EH (cell line): ENCODE measurements at regions not wholly inside any gene's neighbourhood (a gene's known extent, or its start where the extent isn't known, plus 50 kb on each side); places are given as distances from the start of the nearest gene placed in this dataset.

Experiments used
- DNase-seq: peaks from one replicate; pipeline ENCODE4 v3.0.0-alpha.2; 2015; ENCODE audit warnings: low read depth

DNA sequence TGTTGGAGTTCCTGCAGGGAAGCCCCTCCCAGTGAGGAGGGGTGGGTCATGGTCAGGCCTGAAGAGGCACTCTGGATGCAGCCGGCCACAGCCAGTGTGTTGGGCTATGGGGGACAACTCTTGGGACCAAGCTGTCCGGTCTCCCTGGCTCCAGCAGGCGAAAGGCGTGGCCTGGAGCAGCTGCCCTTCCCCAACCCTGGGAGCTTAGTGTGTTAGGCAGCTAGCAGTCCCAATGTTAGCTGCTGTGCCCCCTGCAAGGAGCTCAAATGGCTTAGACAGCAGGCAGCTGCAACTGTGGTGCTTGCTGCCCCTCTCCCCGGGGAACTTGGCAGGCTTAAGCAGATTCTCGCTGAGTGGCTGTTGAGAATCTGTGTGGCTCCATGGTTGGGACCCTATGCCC is 67.5 kb upstream of the ACTBL2 start:
- no peak for DNase-seq

DNA sequence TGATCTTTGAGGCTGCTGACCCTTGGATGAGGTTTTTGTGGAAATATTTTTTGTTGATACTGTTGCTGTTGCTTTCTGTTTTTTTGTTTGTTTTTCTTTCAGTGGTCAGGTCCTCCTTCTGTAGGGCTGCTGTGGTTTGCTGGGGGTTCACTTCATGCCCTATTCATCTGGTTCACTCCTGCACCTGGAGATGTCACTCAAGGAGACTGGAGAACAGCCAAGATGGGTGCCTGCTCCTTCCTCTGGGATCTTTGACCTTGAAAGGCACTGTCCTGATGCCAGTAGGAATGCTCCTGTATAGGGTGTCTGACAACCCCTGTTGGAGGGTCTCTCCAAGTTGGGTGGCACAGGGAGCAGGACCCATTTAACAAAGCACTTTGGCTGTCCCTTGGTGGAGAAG is 67.0 kb upstream of the ACTBL2 start:
- no peak for DNase-seq

DNA sequence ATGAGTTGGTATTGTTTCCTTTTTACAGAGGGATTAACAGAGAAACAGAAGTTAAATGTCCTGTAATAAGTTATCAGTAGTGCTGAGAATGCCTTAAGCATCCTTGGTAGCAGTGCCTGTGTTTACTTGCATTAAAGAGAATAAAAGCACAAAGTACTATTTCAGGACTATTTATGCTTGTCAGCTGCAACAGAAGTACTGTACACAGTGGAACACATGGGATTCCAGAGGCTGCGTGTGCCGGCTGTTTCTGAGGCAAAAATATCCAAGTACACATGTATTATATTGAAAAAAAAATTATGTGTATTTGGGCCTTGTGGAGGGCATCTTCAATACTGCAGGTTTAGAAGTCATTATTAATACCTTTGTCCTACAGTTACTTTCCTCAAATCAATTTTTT is 58.2 kb upstream of the ACTBL2 start:
- DNase-seq, result no peak

DNA sequence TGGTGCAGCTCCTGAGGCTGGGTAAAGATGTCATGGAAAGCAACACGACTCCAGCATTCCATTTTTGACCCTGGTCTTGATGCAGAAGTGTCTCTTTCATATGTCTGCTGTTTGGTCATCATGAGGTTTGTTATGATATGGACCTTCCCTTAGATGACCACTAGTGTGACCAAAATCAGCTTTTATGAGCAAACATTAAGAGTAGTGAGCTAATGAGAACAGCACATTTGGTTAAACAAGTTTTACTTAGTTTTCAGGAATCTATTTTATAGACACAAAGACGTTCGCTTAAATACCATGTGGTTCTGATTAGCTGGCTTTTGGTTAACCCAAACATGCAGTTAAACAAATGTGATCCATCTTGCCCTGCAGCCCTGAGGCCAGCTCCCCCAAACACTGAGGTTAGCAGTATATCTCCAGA is 56.7 kb upstream of the ACTBL2 start:
- peak; percentile 91 for DNase-seq

DNA sequence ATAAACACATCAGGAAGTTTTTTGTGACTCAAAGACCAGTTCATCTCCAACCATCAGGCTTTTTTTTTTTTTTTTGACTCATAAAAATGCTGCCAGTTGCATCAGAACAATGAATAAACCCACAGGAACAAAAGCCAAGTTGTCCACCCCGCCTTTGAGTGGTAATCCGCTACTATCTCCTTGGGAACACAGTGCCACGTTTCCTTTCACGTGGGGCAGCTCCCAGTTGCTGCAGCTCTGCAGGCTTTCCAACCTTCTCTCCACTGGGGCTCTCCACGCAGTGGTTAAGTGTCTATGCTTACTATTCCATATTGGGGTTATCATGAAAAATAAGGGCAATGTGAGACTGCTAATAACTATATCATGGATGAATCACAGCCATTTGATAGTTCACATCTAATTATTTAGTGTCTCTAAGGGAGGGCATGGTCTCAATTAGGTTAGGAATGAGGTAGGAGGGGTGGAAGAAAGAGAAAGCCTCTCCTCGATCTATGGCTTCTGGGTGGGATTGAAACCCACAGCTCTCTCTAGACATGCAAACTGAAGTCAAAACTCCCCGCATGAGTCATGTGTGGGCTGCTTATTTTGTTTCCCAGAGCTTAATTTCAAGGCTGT is 55.8 kb upstream of the ACTBL2 start:
- peak; percentile 88 for DNase-seq

DNA sequence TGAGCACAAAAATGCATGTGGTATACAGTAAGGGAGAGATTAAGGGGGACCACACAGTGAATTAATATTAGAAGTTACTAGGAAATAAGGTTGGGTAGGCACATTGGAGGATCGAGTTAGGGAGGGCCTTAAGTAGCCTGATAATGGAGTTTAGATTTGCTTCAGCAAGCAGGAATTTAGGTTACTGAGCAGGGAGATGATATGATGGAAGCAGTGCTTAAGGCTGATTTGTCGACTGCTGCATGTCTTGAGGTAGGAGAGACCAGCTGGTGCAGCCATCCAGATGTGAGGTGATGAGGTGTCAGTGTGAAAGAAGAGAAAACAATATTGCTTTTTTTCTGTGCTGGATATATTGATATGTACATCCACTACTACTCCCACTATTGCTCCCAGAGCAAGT is 55.2 kb upstream of the ACTBL2 start:
- peak; percentile 2 for DNase-seq

DNA sequence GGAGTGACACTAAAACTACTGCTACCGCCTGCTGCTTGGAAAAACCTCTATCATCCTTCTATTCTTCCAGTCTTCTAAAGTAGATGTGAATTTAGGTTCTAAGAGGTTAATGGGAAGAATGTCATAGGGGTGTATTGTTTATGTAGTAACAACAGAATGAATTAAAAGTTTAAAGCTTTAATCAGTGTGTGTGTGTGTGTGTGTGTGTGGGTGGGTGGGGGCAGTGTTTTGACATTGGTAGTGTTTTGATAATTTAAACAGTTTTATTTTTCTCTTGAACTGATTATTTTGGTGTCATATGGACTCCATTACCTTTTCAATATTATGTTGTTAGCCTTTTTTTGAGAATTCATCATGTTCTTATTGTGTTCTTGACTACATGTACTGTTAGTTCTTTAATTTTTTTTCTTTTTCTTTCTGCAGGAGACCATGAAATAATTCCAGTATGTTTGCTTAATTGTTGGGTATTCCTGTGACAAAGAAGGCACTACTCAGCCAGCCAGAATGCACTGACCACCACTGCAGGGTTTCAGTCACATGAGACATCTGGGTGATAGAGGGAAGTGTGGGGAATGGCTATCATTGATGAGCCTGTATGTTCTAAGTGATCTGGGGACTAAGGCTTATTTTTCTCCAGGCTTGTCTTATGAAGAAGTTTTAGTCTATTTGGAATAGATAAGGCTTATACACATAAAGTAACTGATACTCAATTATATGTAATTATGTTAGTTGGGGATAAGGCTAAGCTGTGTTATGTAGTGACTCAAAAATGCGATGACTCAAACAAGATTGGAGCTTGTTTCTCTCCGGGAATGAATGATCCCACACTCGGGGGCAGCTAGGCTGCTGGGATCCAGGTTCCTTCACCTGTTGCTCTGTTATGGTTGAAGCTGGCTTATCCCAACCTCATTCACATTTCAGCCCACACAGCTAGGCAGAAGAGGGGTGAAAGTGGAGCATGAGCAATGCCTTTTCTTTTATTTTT is 50.2 kb upstream of the ACTBL2 start:
- DNase-seq, result peak; percentile 52
